ENCODE measurements at regions not wholly inside any gene's neighbourhood (a gene's known extent, or its start where the extent isn't known, plus 50 kb on each side); places are given as distances from the start of the nearest gene placed in this dataset.

DNA sequence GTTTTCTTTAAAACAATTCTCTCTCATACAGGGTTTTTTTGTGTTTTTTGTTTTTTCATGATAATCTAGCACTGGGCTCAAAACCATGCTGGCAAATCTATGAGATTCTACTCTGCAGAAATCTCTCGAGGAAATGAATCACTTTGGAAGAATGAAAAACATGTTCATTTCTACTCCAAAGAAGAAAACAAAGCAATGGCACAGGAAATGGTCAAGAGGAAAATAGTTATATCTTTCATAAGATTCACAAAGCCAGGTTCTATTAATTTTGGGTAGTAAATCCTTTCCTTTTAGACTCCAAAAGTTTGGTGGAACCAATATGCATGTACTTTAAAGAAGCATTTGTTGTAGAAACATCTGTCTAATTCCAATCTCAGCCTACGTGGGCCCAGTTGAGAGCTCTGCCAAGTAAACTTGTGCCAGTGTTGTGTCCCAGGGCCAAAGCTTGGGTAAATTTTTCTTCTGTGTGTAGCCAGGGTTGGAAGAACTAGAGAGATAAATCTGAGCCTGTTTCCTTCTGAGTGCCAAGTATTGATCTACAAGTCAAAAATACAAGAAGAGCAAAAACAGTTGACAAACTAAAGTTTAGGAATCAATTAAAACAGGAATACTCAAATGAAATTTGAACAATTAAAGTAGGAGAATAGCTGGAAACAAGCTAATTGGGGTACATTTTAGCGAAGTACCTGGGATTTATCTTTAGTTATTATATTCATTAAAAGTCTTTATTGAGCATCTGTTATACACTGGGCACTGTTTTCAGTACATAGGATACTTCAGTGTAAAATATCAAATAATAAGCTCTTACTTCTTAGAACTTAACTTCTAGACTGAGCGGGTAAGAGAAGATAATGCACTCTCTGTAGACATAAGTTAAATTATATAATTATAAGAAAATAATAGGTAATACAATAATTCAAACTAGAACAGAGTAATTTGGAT lies 657.5 kb upstream of the NECTIN3 start:
- TF ChIP-seq, protein P1, sequence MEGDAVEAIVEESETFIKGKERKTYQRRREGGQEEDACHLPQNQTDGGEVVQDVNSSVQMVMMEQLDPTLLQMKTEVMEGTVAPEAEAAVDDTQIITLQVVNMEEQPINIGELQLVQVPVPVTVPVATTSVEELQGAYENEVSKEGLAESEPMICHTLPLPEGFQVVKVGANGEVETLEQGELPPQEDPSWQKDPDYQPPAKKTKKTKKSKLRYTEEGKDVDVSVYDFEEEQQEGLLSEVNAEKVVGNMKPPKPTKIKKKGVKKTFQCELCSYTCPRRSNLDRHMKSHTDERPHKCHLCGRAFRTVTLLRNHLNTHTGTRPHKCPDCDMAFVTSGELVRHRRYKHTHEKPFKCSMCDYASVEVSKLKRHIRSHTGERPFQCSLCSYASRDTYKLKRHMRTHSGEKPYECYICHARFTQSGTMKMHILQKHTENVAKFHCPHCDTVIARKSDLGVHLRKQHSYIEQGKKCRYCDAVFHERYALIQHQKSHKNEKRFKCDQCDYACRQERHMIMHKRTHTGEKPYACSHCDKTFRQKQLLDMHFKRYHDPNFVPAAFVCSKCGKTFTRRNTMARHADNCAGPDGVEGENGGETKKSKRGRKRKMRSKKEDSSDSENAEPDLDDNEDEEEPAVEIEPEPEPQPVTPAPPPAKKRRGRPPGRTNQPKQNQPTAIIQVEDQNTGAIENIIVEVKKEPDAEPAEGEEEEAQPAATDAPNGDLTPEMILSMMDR (IDR thresholded peaks at IDR 0.05; ENCODE audit: poor library complexity), result no peak
- TF ChIP-seq EZH2 (IDR thresholded peaks at IDR 0.05; ENCODE audit: borderline replicate concordance), result no peak
